ENCODE measurements at regions not wholly inside any gene's neighbourhood (a gene's known extent, or its start where the extent isn't known, plus 50 kb on each side); places are given as distances from the start of the nearest gene placed in this dataset.

GRCh38 chr13:22161871-22162270, 491.0 kb downstream of the FGF9 start:
- in situ Hi-C loops (cut with HindIII; ENCODE audit: low sequenced_read_pairs), result no loop called here

GRCh38 chr13:22162889-22163288, 492.0 kb downstream of the FGF9 start:
- in situ Hi-C loops (cut with HindIII; ENCODE audit: low sequenced_read_pairs), result no loop called here

- in situ Hi-C loops (cut with HindIII; ENCODE audit: low sequenced_read_pairs), result no loop called here
These were observed 497.7 kb downstream of the FGF9 start for GRCh38 chr13:22168437-22169190.

GRCh38 chr13:22169473-22169872, 498.6 kb downstream of the FGF9 start:
- in situ Hi-C loops (cut with HindIII; ENCODE audit: low sequenced_read_pairs), result no loop called here

DNA sequence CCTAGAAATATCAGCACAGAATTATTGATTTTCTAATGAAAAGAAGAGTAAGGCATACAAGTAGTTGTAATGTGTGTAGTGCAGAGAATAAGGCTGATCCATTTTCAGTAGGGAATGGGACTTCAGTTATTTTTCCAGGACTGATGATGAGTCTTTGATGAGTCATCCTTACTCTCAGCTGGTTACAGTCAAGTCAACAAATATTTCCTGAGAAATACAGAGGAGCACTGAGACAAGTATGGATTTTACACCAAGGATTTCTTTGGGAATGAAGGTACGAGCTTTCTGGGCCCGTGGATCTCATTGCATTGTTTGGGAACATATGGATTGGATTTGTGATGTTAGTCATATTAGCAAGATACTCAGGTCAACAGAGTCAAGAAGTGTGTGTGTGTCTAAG, 502.7 kb downstream of the FGF9 start:
- in situ Hi-C loops (cut with HindIII; ENCODE audit: low sequenced_read_pairs), result no loop called here

GRCh38 chr13:22175241-22175640, 504.4 kb downstream of the FGF9 start:
- in situ Hi-C loops (cut with HindIII; ENCODE audit: low sequenced_read_pairs), result no loop called here

- in situ Hi-C loops (cut with HindIII; ENCODE audit: low sequenced_read_pairs), result no loop called here
These were observed 504.9 kb downstream of the FGF9 start for GRCh38 chr13:22175815-22176214.

- in situ Hi-C loops (cut with HindIII; ENCODE audit: low sequenced_read_pairs), result no loop called here
These were observed 506.2 kb downstream of the FGF9 start for GRCh38 chr13:22176968-22177520.

GRCh38 chr13:22178878-22179277, 508.0 kb downstream of the FGF9 start:
- in situ Hi-C loops (cut with HindIII; ENCODE audit: low sequenced_read_pairs), result no loop called here

- in situ Hi-C loops (cut with HindIII; ENCODE audit: low sequenced_read_pairs), result no loop called here
These were observed 516.5 kb downstream of the FGF9 start for GRCh38 chr13:22187329-22187728.

DNA sequence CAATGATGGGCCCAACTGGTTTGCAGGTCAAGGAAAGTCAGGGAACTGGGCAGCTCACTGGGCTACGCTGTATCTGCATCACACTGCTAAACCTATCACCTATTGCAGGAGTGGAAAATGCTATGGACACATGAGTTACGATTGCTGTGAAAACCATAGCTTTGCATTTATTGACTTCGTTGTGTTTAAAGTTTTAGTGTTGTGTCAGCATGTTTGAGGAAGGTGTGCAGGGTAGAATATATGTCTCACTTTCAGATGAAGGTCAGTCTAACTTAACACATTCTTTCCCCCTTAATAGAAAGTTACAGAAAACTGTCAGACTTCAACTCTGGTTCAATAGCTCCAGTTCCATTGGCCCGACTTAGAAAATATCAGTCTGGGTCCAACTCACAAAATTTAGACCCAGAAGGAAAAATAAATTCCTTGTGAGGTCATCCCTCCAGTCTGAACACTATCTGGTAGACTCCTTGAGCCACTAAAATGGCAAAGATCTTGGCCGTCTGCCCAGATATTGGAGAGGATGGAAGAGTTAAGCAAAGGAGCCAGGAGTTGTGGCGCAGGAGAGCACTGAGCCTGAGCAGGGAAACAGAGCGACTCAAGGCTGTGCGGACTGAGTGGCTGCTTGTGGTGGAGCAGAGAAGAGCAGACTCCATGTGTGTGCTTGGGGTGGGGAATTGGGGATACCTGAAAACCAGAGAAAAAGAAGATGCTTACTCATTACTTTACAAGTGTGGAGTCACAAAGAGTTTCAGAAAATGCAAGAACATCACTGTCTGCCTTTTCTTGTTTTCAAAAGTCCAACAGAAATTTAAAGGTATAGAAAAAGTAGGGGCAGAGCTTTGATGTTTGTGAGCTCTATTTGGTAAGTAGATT, 518.5 kb downstream of the FGF9 start:
- in situ Hi-C loops (cut with HindIII; ENCODE audit: low sequenced_read_pairs), result no loop called here

GRCh38 chr13:22193070-22193469, 522.2 kb downstream of the FGF9 start:
- in situ Hi-C loops (cut with HindIII; ENCODE audit: low sequenced_read_pairs), result no loop called here

DNA sequence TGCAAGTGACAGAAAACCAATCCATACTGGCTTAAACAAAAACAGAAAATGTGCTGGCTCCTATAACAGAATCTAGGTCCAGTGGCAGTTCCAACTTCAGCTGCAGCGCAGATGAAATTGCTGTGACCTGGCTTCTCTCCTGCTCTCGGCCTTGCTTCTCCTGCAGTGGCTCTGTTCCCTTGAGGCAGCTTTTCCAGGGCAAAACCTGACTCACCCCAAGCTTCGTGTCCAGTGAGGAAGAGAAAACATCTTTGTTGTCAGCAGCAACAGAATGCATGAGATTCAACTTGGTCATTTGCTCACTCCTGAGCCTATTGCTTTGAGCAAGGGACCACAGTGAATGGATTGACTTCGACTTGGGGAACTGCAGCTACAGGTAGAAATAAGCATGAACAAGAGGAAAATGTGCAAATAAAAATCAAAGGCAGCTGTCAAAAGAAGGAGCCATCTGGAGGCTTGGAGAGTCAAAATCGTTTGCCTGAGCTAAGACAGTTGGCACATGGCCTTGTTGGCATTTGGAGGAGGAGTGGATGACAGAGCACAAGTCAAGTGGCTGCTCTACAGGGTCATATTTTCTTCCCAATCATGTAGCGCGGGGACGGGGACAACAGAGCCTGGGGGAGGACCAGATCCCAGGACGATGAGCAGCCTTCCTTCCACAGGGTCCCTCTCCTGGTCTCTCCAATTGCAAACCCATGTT, 523.4 kb downstream of the FGF9 start:
- in situ Hi-C loops (cut with HindIII; ENCODE audit: low sequenced_read_pairs), result no loop called here

GRCh38 chr13:22195726-22196125, 524.9 kb downstream of the FGF9 start:
- in situ Hi-C loops (cut with HindIII; ENCODE audit: low sequenced_read_pairs), result no loop called here

DNA sequence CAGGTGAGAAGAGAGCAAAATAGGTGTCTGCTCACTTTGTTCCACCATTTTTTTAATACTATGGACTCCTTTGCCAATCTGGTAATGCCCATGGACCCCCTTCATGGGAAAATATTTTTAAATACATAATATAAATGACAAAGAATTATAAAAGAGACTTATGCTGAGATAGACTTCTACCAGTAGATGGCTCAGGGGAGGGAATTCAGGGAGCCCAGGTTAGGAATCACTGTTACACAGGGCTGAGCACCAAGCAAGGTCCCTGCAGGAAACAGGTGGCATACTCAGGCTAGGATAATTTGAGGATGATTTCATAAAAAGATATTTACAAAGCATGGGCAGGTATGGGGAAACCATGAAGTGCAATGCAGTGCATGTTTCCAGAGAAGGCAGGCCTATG, 525.9 kb downstream of the FGF9 start:
- in situ Hi-C loops (cut with HindIII; ENCODE audit: low sequenced_read_pairs), result no loop called here

- in situ Hi-C loops (cut with HindIII; ENCODE audit: low sequenced_read_pairs), result no loop called here
These were observed 527.1 kb downstream of the FGF9 start for GRCh38 chr13:22198001-22198400.

DNA sequence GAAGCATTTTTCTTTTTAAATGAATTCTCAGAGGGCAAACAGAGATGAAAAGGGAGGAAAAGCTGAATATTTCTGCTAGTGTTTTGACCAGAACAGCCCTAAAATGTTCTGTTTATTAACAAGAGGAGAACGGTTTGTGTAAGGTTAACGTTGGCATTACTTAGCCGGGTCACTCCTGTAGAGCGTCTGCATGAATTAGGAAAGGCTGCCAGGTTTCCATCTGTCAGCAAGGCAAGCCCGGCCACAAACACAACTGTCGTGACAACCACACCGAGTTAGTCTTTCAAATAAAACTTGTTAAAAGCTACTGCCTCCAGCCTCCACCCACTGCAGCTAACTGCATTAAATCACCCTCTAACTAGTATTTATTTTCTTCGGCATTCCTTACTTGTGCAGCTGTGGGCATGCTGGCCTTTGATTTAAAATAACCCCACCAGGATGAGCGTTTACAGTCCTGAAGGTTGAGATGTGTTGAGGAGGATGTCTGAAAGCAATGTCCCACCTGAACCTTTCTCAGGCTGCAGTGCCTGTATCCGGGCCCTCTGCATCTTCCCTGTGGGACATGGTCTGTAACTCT, 527.9 kb downstream of the FGF9 start:
- in situ Hi-C loops (cut with HindIII; ENCODE audit: low sequenced_read_pairs), result no loop called here

DNA sequence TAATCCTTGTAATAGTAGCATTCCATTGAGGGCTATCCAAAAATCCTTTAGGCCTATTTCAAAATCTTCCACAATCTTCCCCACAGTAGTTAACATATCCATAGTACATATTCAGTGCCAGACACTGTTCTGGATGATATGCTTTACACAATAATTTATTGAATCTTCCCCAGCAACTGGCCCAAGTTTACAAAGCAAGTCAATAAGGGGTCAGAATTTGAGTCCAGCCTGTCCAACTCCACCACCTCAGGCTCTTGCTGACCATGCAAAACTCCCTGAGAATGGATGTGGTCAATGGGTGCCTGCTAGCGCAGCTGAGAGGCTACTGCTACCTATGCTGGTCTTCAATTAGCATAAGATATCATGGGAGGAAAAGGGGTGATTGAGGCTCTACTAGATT, 529.6 kb downstream of the FGF9 start:
- in situ Hi-C loops (cut with HindIII; ENCODE audit: low sequenced_read_pairs), result loop anchor here (25.0 kb wide), 1 partner anchor 138 kb away; no protein-coding TSS in a partner anchor

DNA sequence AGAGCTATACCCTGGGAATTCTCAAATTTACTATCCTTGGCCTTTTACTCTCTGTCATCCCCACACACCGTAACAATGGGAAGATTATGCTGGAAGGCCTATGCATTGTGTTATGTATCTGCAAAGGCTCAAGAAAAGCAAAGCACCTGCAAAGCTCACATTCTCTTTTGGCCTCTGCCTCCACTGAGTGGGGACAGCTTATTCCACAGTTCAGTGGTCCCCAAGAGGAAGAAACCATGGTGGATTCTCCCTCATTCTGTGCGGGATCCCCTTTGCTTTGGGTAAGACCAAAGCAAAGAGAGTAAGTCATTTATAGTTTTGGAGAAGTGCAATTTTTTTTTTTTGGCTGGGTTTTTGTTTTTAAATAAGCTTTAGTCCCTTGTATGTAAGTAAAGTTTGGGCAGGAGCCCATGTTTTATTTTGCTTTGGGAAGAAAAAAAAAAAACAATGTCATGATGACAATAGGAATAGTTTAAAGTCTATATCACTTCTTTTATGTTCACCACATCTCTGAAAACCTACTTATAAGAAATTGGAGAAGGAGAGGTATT, 530.6 kb downstream of the FGF9 start:
- in situ Hi-C loops (cut with HindIII; ENCODE audit: low sequenced_read_pairs), result loop anchor here (25.0 kb wide), 1 partner anchor 139 kb away; no protein-coding TSS in a partner anchor

Data from DLD1 (cell line).